AG10803 (cell line): ENCODE measurements at regions not wholly inside any gene's neighbourhood (a gene's known extent, or its start where the extent isn't known, plus 50 kb on each side); places are given as distances from the start of the nearest gene placed in this dataset.
"Not testable (repeated sequence)": the region's sequence is repeated elsewhere in the genome, so short reads cannot be mapped to it uniquely, and the experiment has no call there.

Source experiments
- DNase-seq: peaks from one replicate; pipeline ENCODE4 v3.0.0; 2010; ENCODE audit warnings: low read depth
- H3K4me3 ChIP-seq: 2 replicates; pipeline ENCODE4 v1.5.1; 2011; ENCODE audit warnings: mild to moderate bottlenecking, low read length, control low read depth
- TF ChIP-seq, protein P1 (sequence below): conservative IDR thresholded peaks from 2 replicates; pipeline ENCODE4 v1.5.1; 2011; ENCODE audit warnings: mild to moderate bottlenecking, low read length, control low read depth, inconsistent platforms

DNA sequence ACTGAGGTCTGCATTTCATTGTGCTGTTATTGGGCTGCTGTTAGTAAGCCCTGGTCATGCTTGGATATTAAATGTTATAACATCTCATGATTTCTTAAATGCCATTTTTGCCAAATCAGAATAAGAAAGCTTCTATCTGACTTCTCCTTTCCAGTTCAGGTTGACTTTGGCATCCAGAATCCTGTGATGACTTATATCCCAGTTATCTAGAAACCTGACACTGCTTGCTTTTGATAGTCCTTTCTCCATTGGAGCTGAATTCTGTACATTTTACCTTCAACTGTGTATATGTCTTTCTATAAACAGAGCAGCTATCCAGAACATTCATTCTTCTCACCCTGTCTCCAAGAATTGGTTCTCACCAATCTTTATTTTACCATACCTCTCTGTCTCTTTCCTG is 257.7 kb upstream of the GNPDA2 start:
- TF ChIP-seq, protein P1, sequence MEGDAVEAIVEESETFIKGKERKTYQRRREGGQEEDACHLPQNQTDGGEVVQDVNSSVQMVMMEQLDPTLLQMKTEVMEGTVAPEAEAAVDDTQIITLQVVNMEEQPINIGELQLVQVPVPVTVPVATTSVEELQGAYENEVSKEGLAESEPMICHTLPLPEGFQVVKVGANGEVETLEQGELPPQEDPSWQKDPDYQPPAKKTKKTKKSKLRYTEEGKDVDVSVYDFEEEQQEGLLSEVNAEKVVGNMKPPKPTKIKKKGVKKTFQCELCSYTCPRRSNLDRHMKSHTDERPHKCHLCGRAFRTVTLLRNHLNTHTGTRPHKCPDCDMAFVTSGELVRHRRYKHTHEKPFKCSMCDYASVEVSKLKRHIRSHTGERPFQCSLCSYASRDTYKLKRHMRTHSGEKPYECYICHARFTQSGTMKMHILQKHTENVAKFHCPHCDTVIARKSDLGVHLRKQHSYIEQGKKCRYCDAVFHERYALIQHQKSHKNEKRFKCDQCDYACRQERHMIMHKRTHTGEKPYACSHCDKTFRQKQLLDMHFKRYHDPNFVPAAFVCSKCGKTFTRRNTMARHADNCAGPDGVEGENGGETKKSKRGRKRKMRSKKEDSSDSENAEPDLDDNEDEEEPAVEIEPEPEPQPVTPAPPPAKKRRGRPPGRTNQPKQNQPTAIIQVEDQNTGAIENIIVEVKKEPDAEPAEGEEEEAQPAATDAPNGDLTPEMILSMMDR, result no peak
- H3K4me3 ChIP-seq, result no peak overlapping the region

DNA sequence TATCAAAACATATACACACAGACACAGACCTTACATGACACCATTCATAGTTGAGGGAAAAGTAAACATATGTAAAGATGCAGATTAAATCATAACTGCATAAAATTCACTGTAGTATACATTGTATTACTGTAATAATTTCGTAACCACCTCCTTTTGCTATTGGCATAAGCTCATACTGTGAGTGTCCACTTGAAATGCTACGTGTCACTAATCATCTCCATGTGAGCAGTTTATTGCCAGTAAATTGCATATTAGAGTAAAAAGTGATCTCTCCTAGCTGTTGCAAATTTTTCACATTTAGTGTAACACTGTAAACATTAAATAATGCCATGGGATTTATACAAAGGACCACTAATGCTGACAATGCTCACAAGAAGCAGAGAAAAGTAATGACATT is 256.7 kb upstream of the GNPDA2 start:
- TF ChIP-seq, protein P1, result no peak
- H3K4me3 ChIP-seq, result no peak overlapping the region
- DNase-seq, result no peak

More for the DNA sequence above, 257.7 kb upstream of the GNPDA2 start:
- no peak for DNase-seq

DNA sequence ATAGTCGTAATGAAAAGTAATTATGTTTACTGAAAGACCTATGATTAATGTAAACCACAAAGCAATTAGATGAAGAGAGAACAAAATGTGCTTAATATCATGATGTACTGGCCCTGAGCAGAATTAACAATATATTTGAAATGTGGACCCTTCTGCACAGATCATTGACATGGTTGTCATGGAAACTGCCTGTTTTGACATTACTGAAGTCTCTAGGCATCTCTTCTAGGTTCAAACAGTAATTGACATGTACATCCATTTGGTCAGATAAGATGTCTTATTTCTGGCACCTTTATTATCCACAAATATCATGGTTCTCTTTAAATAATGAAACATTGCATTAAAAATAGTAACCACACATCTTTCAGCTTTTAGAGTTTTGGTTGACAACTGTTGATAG is 251.7 kb upstream of the GNPDA2 start:
- TF ChIP-seq, protein P1, result no peak
- H3K4me3 ChIP-seq, result no peak overlapping the region
- DNase-seq, result no peak

DNA sequence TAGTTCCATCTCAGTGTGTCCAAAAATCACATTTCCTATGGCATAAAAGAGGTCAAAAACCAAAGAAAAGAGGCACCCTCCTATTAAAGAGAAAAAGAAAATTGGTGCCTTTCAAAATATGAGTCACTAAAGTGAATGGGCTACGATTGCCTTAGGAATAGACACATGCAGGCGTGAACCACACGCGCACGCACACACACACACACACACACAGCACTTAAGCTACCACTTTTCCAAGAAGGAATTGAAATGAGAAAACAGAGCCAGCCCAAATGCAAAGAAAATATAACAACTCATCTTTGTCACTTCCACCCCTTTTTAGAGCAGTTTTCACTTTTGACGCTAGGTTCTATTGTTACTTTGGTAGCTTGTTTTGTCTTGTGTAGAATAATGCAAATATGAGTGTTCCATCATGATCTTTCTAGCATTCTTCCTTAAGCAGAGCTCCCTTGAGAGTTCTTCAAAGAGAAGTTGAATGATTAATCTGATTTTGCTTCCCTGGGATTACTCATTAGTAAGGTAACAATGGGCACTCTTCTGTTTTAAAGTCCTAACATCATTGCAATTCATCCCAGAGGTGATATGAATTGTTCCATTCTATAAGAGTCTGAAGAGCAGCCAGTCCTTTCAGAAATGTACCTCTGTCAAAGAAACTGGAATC is 239.2 kb upstream of the GNPDA2 start:
- TF ChIP-seq, protein P1, result no peak
- no peak overlapping the region for H3K4me3 ChIP-seq
- no peak for DNase-seq

DNA sequence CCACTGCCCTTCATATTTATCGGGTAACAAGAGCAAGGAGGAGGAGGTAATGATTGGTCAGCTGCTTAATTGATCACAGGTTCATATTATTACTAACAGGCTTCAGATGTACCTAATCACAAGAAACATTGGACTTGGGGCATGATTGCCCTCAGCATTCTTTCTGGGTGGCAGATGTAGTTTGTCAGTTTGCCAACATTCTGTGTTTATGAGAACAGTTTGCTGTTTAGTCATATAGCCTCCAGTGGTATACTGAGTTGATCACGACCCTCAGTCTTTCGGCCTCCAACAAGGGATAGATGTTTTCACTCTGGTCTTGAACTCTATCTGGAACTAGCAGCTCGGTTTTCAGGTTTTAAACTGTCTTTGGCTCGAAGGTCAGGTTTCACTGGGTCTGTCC is 237.7 kb upstream of the GNPDA2 start:
- not testable (repeated sequence) for DNase-seq, H3K4me3 ChIP-seq

DNA sequence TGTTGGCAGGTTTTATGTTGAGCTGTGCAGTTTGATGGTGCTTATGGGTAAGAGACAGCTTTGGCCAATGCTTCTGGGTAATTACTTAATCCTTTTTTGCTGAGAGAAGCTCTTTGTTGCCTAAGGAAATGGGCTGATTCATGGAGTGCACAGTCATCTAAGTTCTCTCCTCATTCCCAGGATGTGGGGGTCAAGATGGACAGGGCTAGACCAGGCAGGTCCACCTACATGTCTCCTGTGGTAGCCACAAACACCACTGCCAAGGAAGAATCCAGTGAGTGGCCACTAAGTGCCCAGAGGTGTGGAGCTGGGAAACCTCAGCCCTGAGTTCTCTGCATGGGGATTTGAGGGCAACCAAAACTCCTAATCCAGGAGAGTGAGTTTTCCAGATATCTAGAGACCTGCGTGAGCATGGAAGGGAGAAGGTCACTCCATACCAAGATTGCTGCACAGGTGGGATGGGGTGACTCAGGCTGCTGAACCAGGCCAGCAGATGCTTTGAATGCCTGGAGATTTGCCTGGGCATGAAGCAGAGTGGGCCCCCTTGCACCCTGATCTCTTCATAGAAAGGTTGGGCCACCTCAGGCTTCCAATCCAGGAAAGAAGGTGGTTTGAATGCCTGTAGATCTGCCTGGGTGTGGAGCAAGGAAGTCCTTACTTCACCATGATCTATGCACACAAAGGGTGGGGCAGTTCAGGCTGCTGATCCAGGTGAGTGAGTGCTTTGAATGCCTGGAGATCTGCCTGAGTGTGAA is 234.8 kb upstream of the GNPDA2 start:
- H3K4me3 ChIP-seq, result no peak overlapping the region
- TF ChIP-seq, protein P1, result no peak
- DNase-seq, result no peak

DNA sequence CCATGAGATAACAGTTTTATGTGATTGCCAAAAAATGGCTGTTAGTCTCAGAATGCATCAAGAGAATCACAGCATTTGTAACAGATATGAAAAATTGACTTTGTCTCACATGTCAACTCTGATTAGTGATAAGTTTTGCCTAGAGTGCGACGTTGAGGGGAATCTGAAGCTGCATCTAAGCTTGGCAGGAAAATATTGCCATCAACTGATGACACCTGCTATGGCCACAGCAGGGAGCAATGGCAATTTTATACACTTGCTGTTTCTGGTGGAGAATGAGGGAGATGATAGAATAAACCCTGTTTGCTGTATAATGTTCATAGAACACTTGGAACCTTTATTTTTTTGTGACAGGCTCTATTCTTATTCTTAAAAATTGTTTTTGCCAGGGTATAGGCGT is 205.4 kb upstream of the GNPDA2 start:
- no peak for DNase-seq
- TF ChIP-seq, protein P1, result no peak
- H3K4me3 ChIP-seq, result no peak overlapping the region
